Panc1 (cell line): ENCODE measurements at regions not wholly inside any gene's neighbourhood (a gene's known extent, or its start where the extent isn't known, plus 50 kb on each side); places are given as distances from the start of the nearest gene placed in this dataset.

Source experiments
- ATAC-seq: fragments of 200-7000 bp; cut with Tn5 transposase; 2 replicates; pipeline ENCODE4 v1.9.1; 2020; ENCODE audit warnings: mild to moderate bottlenecking, moderate library complexity
- BruUV-seq: library from RNA; stranded (reverse); fragments of 400-500 nt; replicated peaks from 2 replicates; lab custom pipeline; 2021; lab: Mats Ljungman, UMichigan
- CTCF ChIA-PET: fragments of 300-600 bp; sonication (Branson Sonifier 250); formaldehyde crosslinking; loops from one replicate; lab custom pipeline; 2022; ENCODE audit warnings: antibody characterized with exemption; lab: Charles Lee
- POLR2A ChIA-PET: fragments of 300-600 bp; sonication (Branson Sonifier 250); formaldehyde crosslinking; loops from one replicate; lab custom pipeline; 2022; ENCODE audit warnings: antibody characterized with exemption; lab: Charles Lee
- DNase-seq: peaks from one replicate; pipeline ENCODE4 v3.0.0-alpha.2; 2010; ENCODE audit warnings: low read depth, low spot score
- H3K27ac ChIP-seq: 2 replicates; pipeline ENCODE4 v1.5.1; 2011; ENCODE audit warnings: mild to moderate bottlenecking, low read length, inconsistent platforms
- H3K27me3 ChIP-seq: fragments of 200-500 bp; sonication (Bioruptor generic); 2 replicates; pipeline ENCODE4 v1.6.0; 2014; ENCODE audit warnings: low read length, inconsistent platforms; ENCODE audit not compliant: control insufficient read depth, insufficient read depth
- H3K36me3 ChIP-seq: fragments of 200-500 bp; sonication (Bioruptor generic); 2 replicates; pipeline ENCODE4 v1.5.1; 2014; ENCODE audit warnings: inconsistent platforms, mild to moderate bottlenecking, low read length, moderate library complexity; ENCODE audit not compliant: control insufficient read depth, insufficient read depth
- H3K4me1 ChIP-seq: 2 replicates; pipeline ENCODE4 v1.5.1; 2011; ENCODE audit warnings: inconsistent platforms, mild to moderate bottlenecking, low read length, moderate library complexity; ENCODE audit not compliant: control insufficient read depth, insufficient read depth
- H3K4me3 ChIP-seq, 2 experiments: 2 replicates each; pipeline ENCODE4 v1.5.1; 2011 to 2012; ENCODE audit warnings: low read depth in 2 of 2, low read length in 2 of 2, mild to moderate bottlenecking in 2 of 2, inconsistent platforms in 1 of 2, moderate library complexity in 1 of 2
- H3K9me3 ChIP-seq: fragments of 200-500 bp; sonication (Bioruptor generic); 2 replicates; pipeline ENCODE4 v1.5.1; 2014; ENCODE audit warnings: low read depth, mild to moderate bottlenecking, inconsistent platforms, low read length, moderate library complexity; ENCODE audit not compliant: control insufficient read depth, insufficient read depth
- POLR2AphosphoS5 ChIP-seq: IDR thresholded peaks from 2 replicates; pipeline ENCODE4 v1.6.1; 2012; ENCODE audit warnings: mild to moderate bottlenecking, low read depth, low read length, moderate library complexity
- SIN3A ChIP-seq: IDR thresholded peaks from 2 replicates; pipeline ENCODE4 v1.6.1; 2012; ENCODE audit warnings: low read depth, mild to moderate bottlenecking, low read length, moderate library complexity, borderline replicate concordance; ENCODE audit not compliant: insufficient read depth
- TCF7L2 ChIP-seq: IDR thresholded peaks from 2 replicates; pipeline ENCODE4 v1.6.1; 2011; ENCODE audit warnings: mild to moderate bottlenecking, low read depth, low read length, inconsistent platforms
- in situ Hi-C: cut with HindIII; loops from 2 replicates; pipeline ENCODE4 v1.10.0; 2016; ENCODE audit warnings: low sequenced_read_pairs, low pct_unique_long_range_greater_than_20kb
- intact Hi-C: fragments of 100-400 bp; cut with micrococcal nuclease; formaldehyde crosslinking; loops from one replicate; pipeline ENCODE4 v1.10.0; 2022; ENCODE audit not compliant: unreplicated experiment
- TF ChIP-seq, protein P1 (sequence below): fragments of 450-650 bp; IDR thresholded peaks from 2 replicates; pipeline ENCODE4 v1.5.1; 2017; ENCODE audit warnings: mild to moderate bottlenecking
- TF ChIP-seq, protein P2 (sequence below), 2 experiments: IDR thresholded peaks; 2 replicates each; pipeline ENCODE4 v1.6.1; 2011 to 2012; ENCODE audit warnings: low read depth in 2 of 2, control low read depth in 1 of 2, low read length in 1 of 2, mild to moderate bottlenecking in 1 of 2, moderate library complexity in 1 of 2; ENCODE audit not compliant: insufficient read depth in 1 of 2

DNA sequence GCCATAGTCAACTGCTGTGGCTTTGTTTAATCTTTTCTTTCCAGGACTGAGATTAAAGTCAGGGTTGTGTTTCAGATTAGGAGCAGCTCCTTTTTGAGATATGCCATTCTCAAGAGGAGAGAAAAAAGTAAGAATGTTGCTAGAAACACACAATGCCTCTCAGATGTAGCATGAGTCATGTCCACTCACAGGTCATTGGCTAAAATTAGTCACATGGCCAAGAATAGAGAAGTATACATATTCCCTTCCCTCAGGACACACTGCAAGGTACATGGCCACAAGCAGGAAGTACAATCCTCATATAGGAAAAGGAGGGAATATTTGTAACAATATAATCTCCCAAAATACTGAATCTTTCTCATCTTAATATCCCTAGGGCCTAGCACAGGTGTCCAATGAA lies 141.9 kb upstream of the PTBP2 start:
- ChIA-PET POLR2A (no interaction called here), CTCF (no interaction called here)
- no peaks in the 10 kb centered on the region for H3K27me3 ChIP-seq
- H3K27ac ChIP-seq, result no peak overlapping the region
- in situ Hi-C loops (no loop called here), intact Hi-C loops (no loop called here)
- BruUV-seq, result no TSS peak
- H3K4me3 ChIP-seq, result no peak overlapping the region
- TF ChIP-seq, protein P1, sequence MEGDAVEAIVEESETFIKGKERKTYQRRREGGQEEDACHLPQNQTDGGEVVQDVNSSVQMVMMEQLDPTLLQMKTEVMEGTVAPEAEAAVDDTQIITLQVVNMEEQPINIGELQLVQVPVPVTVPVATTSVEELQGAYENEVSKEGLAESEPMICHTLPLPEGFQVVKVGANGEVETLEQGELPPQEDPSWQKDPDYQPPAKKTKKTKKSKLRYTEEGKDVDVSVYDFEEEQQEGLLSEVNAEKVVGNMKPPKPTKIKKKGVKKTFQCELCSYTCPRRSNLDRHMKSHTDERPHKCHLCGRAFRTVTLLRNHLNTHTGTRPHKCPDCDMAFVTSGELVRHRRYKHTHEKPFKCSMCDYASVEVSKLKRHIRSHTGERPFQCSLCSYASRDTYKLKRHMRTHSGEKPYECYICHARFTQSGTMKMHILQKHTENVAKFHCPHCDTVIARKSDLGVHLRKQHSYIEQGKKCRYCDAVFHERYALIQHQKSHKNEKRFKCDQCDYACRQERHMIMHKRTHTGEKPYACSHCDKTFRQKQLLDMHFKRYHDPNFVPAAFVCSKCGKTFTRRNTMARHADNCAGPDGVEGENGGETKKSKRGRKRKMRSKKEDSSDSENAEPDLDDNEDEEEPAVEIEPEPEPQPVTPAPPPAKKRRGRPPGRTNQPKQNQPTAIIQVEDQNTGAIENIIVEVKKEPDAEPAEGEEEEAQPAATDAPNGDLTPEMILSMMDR, result no peak
- TF ChIP-seq, protein P2, sequence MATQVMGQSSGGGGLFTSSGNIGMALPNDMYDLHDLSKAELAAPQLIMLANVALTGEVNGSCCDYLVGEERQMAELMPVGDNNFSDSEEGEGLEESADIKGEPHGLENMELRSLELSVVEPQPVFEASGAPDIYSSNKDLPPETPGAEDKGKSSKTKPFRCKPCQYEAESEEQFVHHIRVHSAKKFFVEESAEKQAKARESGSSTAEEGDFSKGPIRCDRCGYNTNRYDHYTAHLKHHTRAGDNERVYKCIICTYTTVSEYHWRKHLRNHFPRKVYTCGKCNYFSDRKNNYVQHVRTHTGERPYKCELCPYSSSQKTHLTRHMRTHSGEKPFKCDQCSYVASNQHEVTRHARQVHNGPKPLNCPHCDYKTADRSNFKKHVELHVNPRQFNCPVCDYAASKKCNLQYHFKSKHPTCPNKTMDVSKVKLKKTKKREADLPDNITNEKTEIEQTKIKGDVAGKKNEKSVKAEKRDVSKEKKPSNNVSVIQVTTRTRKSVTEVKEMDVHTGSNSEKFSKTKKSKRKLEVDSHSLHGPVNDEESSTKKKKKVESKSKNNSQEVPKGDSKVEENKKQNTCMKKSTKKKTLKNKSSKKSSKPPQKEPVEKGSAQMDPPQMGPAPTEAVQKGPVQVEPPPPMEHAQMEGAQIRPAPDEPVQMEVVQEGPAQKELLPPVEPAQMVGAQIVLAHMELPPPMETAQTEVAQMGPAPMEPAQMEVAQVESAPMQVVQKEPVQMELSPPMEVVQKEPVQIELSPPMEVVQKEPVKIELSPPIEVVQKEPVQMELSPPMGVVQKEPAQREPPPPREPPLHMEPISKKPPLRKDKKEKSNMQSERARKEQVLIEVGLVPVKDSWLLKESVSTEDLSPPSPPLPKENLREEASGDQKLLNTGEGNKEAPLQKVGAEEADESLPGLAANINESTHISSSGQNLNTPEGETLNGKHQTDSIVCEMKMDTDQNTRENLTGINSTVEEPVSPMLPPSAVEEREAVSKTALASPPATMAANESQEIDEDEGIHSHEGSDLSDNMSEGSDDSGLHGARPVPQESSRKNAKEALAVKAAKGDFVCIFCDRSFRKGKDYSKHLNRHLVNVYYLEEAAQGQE (IDR thresholded peaks at IDR 0.05; ENCODE audit: insufficient read depth in 1 of 2, low read depth in 2 of 2, low read length in 1 of 2), result no peak
- TF ChIP-seq TCF7L2, result no peak
- no peak for TF ChIP-seq POLR2AphosphoS5
- TF ChIP-seq SIN3A, result no peak
- DNase-seq (no peak), ATAC-seq (no peak)
- H3K36me3 ChIP-seq, result no peaks in the 10 kb centered on the region
- H3K4me1 ChIP-seq, result no peaks in the 10 kb centered on the region
- H3K9me3 ChIP-seq, result no peaks in the 10 kb centered on the region

DNA sequence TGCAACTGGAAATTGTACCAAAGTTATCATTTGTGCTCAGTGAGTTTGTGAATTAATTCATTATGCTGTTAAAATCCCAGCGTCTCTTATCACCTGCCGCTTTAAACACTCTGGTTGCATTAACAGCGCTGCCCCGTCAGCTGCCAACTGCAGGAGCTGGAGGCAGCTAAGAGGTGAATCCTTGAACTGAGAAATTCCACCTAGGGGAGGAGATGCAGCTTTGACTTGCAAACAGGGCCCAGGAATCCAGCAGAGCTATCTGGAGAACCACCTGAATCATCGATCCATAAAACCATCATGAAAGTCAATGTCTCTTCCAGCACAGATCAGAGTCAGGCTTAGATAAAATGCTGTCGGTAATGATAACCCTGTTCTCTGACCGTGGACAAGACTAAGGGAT lies 140.7 kb upstream of the PTBP2 start:
- BruUV-seq, result no TSS peak
- in situ Hi-C loops (no loop called here), intact Hi-C loops (no loop called here)
- Histone ChIP-seq H3K4me1 (no peaks in the 10 kb centered on the region), H3K36me3 (no peaks in the 10 kb centered on the region), H3K4me3 (no peak overlapping the region), H3K27me3 (no peaks in the 10 kb centered on the region), H3K9me3 (no peaks in the 10 kb centered on the region), H3K27ac (no peak overlapping the region)
- TF ChIP-seq, protein P2 (IDR thresholded peaks at IDR 0.05; ENCODE audit: insufficient read depth in 1 of 2, low read depth in 2 of 2, low read length in 1 of 2), result no peak
- TF ChIP-seq SIN3A (no peak), POLR2AphosphoS5 (no peak), TCF7L2 (no peak)
- TF ChIP-seq, protein P1, result no peak
- CTCF ChIA-PET, result no interaction called here
- POLR2A ChIA-PET, result no interaction called here
- ATAC-seq, result no peak
- no peak for DNase-seq
